Upper lobe of left lung (tissue), 4 donors: ENCODE measurements at regions not wholly inside any gene's neighbourhood (a gene's known extent, or its start where the extent isn't known, plus 50 kb on each side); places are given as distances from the start of the nearest gene placed in this dataset.

Experiments
- POLR2A ChIP-seq, 4 donors: fragments of 450-650 bp; IDR thresholded peaks; one replicate each; pipeline ENCODE4 v1.5.1; 2016 to 2017; ENCODE audit warnings: antibody characterized with exemption in 4 of 4, mild to moderate bottlenecking in 2 of 4
- TF ChIP-seq, protein P1 (sequence below), 6 experiments: fragments of 450-650 bp in 4 of 6; fragments of 200-600 bp in 2 of 6; sonication (generic) in 2 of 6; IDR thresholded peaks; one replicate each; pipeline ENCODE4 v1.5.1; 2016 to 2019; ENCODE audit warnings: antibody characterized with exemption in 6 of 6

DNA sequence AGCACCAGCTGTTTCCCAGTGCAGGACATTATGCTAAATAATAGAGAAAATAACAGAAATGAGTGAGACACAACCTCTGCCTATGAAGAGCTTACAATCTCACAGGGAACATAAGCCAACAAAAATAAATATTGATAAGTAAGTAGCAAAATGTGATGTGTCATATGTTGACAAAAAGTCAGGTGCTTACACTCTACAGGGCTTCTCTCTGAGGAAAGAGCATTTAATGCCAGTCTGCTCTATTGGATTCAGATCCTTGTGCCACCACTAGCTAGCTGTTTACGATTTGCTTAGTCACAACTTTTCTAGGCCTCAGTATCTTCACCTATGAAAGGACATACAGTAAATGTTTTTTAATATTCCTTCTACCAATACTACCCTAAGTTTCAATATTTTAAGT, 500.9 kb upstream of the NAALADL2 start:
- TF ChIP-seq, protein P1, sequence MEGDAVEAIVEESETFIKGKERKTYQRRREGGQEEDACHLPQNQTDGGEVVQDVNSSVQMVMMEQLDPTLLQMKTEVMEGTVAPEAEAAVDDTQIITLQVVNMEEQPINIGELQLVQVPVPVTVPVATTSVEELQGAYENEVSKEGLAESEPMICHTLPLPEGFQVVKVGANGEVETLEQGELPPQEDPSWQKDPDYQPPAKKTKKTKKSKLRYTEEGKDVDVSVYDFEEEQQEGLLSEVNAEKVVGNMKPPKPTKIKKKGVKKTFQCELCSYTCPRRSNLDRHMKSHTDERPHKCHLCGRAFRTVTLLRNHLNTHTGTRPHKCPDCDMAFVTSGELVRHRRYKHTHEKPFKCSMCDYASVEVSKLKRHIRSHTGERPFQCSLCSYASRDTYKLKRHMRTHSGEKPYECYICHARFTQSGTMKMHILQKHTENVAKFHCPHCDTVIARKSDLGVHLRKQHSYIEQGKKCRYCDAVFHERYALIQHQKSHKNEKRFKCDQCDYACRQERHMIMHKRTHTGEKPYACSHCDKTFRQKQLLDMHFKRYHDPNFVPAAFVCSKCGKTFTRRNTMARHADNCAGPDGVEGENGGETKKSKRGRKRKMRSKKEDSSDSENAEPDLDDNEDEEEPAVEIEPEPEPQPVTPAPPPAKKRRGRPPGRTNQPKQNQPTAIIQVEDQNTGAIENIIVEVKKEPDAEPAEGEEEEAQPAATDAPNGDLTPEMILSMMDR (IDR thresholded peaks at IDR 0.05), result no peak
- TF ChIP-seq POLR2A (IDR thresholded peaks at IDR 0.05), result no peak
